ENCODE measurements at regions not wholly inside any gene's neighbourhood (a gene's known extent, or its start where the extent isn't known, plus 50 kb on each side); places are given as distances from the start of the nearest gene placed in this dataset.

GRCh38 chr5:60352992-60353599 is 346.9 kb downstream of the DEPDC1B start:
- Histone ChIP-seq H3K4me3 (no peak overlapping the region), H3K9ac (ENCODE audit: low read depth in 2 of 2, low read length in 2 of 2) (no peak overlapping the region), H3K4me1 (no peaks in the 10 kb centered on the region), H3K9me3 (no peaks in the 10 kb centered on the region), H3K36me3 (no peaks in the 10 kb centered on the region), H3K27me3 (no peaks in the 10 kb centered on the region), H3K27ac (no peak overlapping the region)
- DNase-seq, result peak; percentile 47
- intact Hi-C loops (cut with DNase I), result no loop called here
- no peak for TF ChIP-seq CTCF (IDR thresholded peaks at IDR 0.05)

GRCh38 chr5:60350794-60351193 is 349.2 kb downstream of the DEPDC1B start:
- Histone ChIP-seq H3K27me3 (no peaks in the 10 kb centered on the region), H3K9me3 (no peaks in the 10 kb centered on the region), H3K9ac (ENCODE audit: low read depth in 2 of 2, low read length in 2 of 2) (no peak overlapping the region), H3K4me3 (no peak overlapping the region), H3K27ac (no peak overlapping the region), H3K36me3 (no peaks in the 10 kb centered on the region), H3K4me1 (no peaks in the 10 kb centered on the region)
- DNase-seq, result peak; percentile 27
- intact Hi-C loops (cut with DNase I), result no loop called here
- no peak for TF ChIP-seq CTCF (IDR thresholded peaks at IDR 0.05)

- H3K9ac ChIP-seq (ENCODE audit: low read depth in 2 of 2, low read length in 2 of 2), result no peak overlapping the region
- intact Hi-C loops (cut with DNase I), result no loop called here
- no peak overlapping the region for H3K27ac ChIP-seq
- no peaks in the 10 kb centered on the region for H3K36me3 ChIP-seq
- H3K27me3 ChIP-seq, result no peaks in the 10 kb centered on the region
- no peak for TF ChIP-seq CTCF (IDR thresholded peaks at IDR 0.05)
- H3K9me3 ChIP-seq, result no peaks in the 10 kb centered on the region
- H3K4me3 ChIP-seq, result no peak overlapping the region
- H3K4me1 ChIP-seq, result no peaks in the 10 kb centered on the region
- no peak for DNase-seq
Measured at GRCh38 chr5:60349891-60350415, 350.0 kb downstream of the DEPDC1B start.

GRCh38 chr5:60346393-60346792 is 353.6 kb downstream of the DEPDC1B start:
- Histone ChIP-seq H3K36me3 (no peaks in the 10 kb centered on the region), H3K27ac (no peak overlapping the region), H3K4me3 (no peak overlapping the region), H3K9me3 (no peaks in the 10 kb centered on the region), H3K9ac (ENCODE audit: low read depth in 2 of 2, low read length in 2 of 2) (no peak overlapping the region), H3K4me1 (no peaks in the 10 kb centered on the region), H3K27me3 (no peaks in the 10 kb centered on the region)
- intact Hi-C loops (cut with DNase I), result no loop called here
- no peak for TF ChIP-seq CTCF (IDR thresholded peaks at IDR 0.05)
- DNase-seq, result no peak

- no peaks in the 10 kb centered on the region for H3K36me3 ChIP-seq
- no peak for TF ChIP-seq CTCF (IDR thresholded peaks at IDR 0.05)
- no peak overlapping the region for H3K27ac ChIP-seq
- no peaks in the 10 kb centered on the region for H3K9me3 ChIP-seq
- no peaks in the 10 kb centered on the region for H3K4me1 ChIP-seq
- H3K9ac ChIP-seq (ENCODE audit: low read depth in 2 of 2, low read length in 2 of 2), result no peak overlapping the region
- H3K27me3 ChIP-seq, result no peaks in the 10 kb centered on the region
- no peak for DNase-seq
- intact Hi-C loops (cut with DNase I), result no loop called here
- H3K4me3 ChIP-seq, result no peak overlapping the region
Measured at GRCh38 chr5:60343102-60343501, 356.9 kb downstream of the DEPDC1B start.

Measured in colonic mucosa (tissue), 4 donors.